WI38 (cell line): ENCODE measurements at regions not wholly inside any gene's neighbourhood (a gene's known extent, or its start where the extent isn't known, plus 50 kb on each side); places are given as distances from the start of the nearest gene placed in this dataset.

Experiments used
- H3K4me3 ChIP-seq: 2 replicates; pipeline ENCODE4 v1.5.1; 2011; ENCODE audit warnings: low read depth, mild to moderate bottlenecking, control low read depth, low read length
- TF ChIP-seq, protein P1 (sequence below): IDR thresholded peaks from 2 replicates; pipeline ENCODE4 v1.5.1; 2012; ENCODE audit warnings: low read depth, mild to moderate bottlenecking, control low read depth, low read length

GRCh38 chr5:56493308-56493707 is 260.2 kb upstream of the ANKRD55 start:
- TF ChIP-seq, protein P1, sequence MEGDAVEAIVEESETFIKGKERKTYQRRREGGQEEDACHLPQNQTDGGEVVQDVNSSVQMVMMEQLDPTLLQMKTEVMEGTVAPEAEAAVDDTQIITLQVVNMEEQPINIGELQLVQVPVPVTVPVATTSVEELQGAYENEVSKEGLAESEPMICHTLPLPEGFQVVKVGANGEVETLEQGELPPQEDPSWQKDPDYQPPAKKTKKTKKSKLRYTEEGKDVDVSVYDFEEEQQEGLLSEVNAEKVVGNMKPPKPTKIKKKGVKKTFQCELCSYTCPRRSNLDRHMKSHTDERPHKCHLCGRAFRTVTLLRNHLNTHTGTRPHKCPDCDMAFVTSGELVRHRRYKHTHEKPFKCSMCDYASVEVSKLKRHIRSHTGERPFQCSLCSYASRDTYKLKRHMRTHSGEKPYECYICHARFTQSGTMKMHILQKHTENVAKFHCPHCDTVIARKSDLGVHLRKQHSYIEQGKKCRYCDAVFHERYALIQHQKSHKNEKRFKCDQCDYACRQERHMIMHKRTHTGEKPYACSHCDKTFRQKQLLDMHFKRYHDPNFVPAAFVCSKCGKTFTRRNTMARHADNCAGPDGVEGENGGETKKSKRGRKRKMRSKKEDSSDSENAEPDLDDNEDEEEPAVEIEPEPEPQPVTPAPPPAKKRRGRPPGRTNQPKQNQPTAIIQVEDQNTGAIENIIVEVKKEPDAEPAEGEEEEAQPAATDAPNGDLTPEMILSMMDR = no peak
- H3K4me3 ChIP-seq = no peak overlapping the region

DNA sequence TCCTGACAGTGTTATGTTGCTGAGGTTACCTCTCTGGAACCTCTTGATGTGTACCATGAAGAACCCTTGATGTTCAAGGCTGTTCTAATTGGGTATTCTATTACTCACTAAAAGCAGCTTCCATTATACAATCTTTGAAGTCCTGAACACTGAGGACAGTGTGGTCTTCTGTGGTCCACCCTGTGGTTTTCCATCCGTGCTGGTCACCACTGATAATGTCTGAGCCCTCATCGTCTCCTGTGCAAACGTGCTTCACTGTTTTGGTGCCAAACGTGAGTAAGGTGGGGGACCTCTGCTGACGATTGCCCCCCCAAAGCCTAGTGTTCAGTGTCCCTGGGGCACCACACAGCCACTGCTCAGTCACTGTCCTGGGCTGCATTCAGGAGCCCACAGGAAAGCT is 259.7 kb upstream of the ANKRD55 start:
- TF ChIP-seq, protein P1 = no peak
- no peak overlapping the region for H3K4me3 ChIP-seq

GRCh38 chr5:56490971-56491468 is 257.9 kb upstream of the ANKRD55 start:
- no peak overlapping the region for H3K4me3 ChIP-seq
- TF ChIP-seq, protein P1 = no peak

GRCh38 chr5:56489272-56489671 is 256.1 kb upstream of the ANKRD55 start:
- TF ChIP-seq, protein P1 = no peak
- no peak overlapping the region for H3K4me3 ChIP-seq

GRCh38 chr5:56487528-56488115 is 254.5 kb upstream of the ANKRD55 start:
- TF ChIP-seq, protein P1 = no peak

DNA sequence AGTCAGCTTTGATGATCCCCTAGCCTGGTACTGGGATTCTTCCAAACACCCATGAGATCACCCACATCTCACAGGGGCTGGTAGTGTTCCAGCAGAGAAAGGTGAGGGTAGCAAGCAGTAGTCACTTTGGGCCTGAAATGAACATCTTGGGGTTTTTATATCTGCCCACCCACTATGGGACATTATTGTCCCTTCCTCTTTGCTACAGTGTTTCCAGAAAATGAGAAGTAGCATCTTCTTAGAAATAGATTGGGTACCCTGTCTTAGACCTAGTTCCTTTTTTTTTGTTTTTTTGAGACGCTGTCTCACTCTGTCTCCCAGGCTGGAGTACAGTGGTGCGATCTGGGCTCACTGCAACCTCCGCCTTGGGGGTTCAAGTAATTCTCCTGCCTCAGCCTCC is 249.2 kb upstream of the ANKRD55 start:
- no peak overlapping the region for H3K4me3 ChIP-seq
- TF ChIP-seq, protein P1 = no peak

More at GRCh38 chr5:56487528-56488115, 254.5 kb upstream of the ANKRD55 start:
- no peak overlapping the region for H3K4me3 ChIP-seq

DNA sequence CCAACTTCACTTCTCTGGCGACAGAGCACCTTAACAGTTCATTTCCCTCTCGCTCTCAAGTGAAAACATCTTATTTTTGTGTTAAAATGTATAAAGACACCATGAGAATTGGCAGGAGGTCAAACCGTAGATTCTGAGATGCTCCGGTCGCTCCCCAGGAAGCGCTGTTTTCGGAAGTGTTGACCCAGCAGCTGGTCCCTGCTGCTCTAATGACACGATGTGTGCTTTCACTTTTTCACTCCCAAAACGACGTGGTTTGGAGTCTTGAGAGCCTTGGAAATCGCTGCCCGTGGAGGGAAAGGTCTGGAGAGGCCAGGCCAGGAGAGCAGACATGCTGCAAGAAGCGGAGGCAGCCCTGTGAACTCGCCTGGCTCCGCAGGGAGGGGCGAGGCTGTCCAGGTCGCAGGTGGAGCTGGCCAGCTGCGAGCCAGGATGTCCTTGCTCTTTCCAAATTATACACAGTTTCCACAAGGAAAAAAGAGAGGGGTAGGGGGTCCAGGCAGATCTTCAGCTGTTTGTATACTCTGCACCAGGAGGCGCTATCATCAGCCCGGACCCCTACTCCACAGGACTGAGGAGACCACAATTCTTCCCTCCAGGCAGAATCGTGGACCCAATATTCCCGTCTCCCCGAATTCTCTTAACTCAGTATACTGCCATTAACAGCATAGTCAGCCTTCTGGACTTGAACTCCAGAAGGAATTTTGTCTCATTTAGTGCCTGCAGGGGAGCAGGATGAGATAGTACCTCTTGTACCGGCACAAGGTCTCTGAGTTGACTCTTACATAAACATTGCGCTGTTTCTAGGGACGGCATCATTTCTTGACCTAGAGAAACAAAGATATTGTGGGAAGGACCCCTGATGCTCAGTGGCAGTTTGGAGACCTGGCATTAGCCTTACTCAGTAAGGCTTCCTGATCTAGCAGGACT is 248.6 kb upstream of the ANKRD55 start:
- H3K4me3 ChIP-seq = peak overlapping the region; percentile 64
- TF ChIP-seq, protein P1 = peak; percentile 25; the same call in 1 of the 2 replicates
